ENCODE measurements at regions not wholly inside any gene's neighbourhood (a gene's known extent, or its start where the extent isn't known, plus 50 kb on each side); places are given as distances from the start of the nearest gene placed in this dataset.

DNA sequence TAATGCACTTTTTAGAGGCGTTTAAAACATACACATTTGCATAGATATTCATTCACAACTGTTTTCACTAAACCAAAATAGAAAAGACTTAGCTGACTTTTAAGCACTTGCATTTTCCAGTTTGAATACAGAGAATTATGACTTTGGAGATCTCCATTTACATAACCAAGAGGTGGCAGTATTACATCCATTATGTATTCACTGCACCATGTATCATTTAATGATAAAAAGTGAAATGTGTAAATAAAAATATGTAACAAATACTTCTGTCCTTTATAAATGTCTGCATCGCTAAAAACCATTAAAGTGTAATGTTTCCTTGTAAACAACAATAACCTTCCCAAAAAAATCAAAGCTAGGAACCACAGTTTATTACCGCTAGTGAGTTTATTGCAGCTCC is 413.2 kb downstream of the FGF13 start:
- no peak for DNase-seq

DNA sequence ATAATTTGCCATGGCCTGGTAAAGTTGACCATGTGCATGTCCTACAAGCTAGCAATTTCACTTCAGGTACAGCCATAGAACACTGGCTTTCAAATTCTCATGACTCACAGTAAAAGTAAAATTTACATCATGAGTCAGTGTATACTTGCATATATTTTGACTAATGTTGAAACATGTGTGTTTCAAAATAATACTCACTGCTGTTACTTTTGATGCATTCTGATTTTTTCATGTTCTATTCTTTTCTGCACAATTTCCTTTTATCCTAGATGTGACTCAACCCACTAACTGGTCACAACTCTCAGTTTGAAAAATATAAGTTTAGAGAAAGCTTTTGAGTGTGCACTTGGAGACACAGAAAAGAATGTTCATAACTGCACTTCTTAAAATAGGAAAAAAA is 365.7 kb downstream of the FGF13 start:
- peak; percentile 52 for DNase-seq

GRCh38 chrX:138349351-138349750 is 362.2 kb downstream of the FGF13 start:
- peak; percentile 4 for DNase-seq

- no peak for DNase-seq
These were observed 332.6 kb downstream of the FGF13 start for GRCh38 chrX:138378876-138379275.

- DNase-seq = no peak
These were observed 303.4 kb downstream of the FGF13 start for GRCh38 chrX:138408101-138408500.

DNA sequence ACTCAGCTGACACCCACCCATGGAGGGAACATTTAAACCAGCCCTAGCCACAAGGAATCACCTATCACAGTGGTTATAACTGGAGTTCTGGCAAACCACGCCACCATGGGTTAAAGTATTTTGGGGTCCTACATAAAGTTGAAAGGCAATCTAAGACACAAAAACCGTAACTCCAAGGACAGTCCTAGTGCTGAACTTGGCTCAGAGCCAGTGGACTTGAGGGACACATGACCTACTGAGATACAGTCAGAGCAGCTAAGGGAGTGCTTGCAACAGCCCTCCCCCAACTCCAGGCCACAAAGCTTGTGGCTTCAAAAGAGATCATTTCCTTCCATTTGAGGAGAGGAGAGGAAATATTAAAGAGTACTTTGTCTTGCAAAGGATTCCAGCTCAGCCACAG is 300.5 kb downstream of the FGF13 start:
- no peak for DNase-seq
